ENCODE measurements at regions not wholly inside any gene's neighbourhood (a gene's known extent, or its start where the extent isn't known, plus 50 kb on each side); places are given as distances from the start of the nearest gene placed in this dataset.
"Not testable (repeated sequence)": the region's sequence is repeated elsewhere in the genome, so short reads cannot be mapped to it uniquely, and the experiment has no call there.

- no peak for DNase-seq
Observed at GRCh38 chr16:76818606-76819181, 372.3 kb upstream of the MON1B start.

GRCh38 chr16:76819226-76819916 lies 371.6 kb upstream of the MON1B start:
- no peak for DNase-seq

GRCh38 chr16:76824221-76824620 lies 366.8 kb upstream of the MON1B start:
- DNase-seq: no peak

GRCh38 chr16:76824791-76825190 lies 366.2 kb upstream of the MON1B start:
- DNase-seq: no peak

GRCh38 chr16:76835339-76835738 lies 355.7 kb upstream of the MON1B start:
- DNase-seq: no peak

GRCh38 chr16:76835779-76836300 lies 355.1 kb upstream of the MON1B start:
- DNase-seq: no peak

GRCh38 chr16:76837872-76838271 lies 353.1 kb upstream of the MON1B start:
- DNase-seq: no peak

GRCh38 chr16:76854234-76854633 lies 336.8 kb upstream of the MON1B start:
- DNase-seq: no peak

- no peak for DNase-seq
Observed at GRCh38 chr16:76856112-76856511, 334.9 kb upstream of the MON1B start.

GRCh38 chr16:76857402-76857801 lies 333.6 kb upstream of the MON1B start:
- DNase-seq: no peak

GRCh38 chr16:76862901-76863300 lies 328.1 kb upstream of the MON1B start:
- DNase-seq: no peak

- DNase-seq: no peak
Observed at GRCh38 chr16:76866994-76867393, 324.0 kb upstream of the MON1B start.

- DNase-seq: no peak
Observed at GRCh38 chr16:76875898-76876297, 315.1 kb upstream of the MON1B start.

GRCh38 chr16:76879420-76879819 lies 311.6 kb upstream of the MON1B start:
- no peak for DNase-seq

GRCh38 chr16:76880523-76880922 lies 310.5 kb upstream of the MON1B start:
- not testable (repeated sequence) for DNase-seq

- DNase-seq: no peak
Observed at GRCh38 chr16:76882105-76882504, 308.9 kb upstream of the MON1B start.

- DNase-seq: no peak
Observed at GRCh38 chr16:76883076-76883475, 307.9 kb upstream of the MON1B start.

- no peak for DNase-seq
Observed at GRCh38 chr16:76885776-76886537, 305.0 kb upstream of the MON1B start.

- no peak for DNase-seq
Observed at GRCh38 chr16:76897816-76898215, 293.2 kb upstream of the MON1B start.

GRCh38 chr16:76899767-76900166 lies 291.2 kb upstream of the MON1B start:
- DNase-seq: no peak

- DNase-seq: no peak
Observed at GRCh38 chr16:76900285-76901263, 290.4 kb upstream of the MON1B start.

- no peak for DNase-seq
Observed at GRCh38 chr16:76906552-76906951, 284.4 kb upstream of the MON1B start.

- peak; percentile 12 to 59 (median 27) for DNase-seq
Observed at GRCh38 chr16:76910931-76911330, 280.1 kb upstream of the MON1B start.

Measured in suppressor macrophage treated with lipopolysaccharide for 1 hour (primary cell).